Activated CD4-positive, alpha-beta memory T cell treated with anti-CD3 and anti-CD28 coated beads for 36 hours (primary cell): ENCODE measurements at regions not wholly inside any gene's neighbourhood (a gene's known extent, or its start where the extent isn't known, plus 50 kb on each side); places are given as distances from the start of the nearest gene placed in this dataset.

Experiments
- CTCF ChIA-PET: fragments of 350-600 bp; sonication (Branson Sonifier 250); formaldehyde crosslinking; loops from one replicate; lab custom pipeline; 2021; ENCODE audit warnings: antibody characterized with exemption, inconsistent platforms; lab: Charles Lee
- POLR2A ChIA-PET: fragments of 350-600 bp; sonication (Branson Sonifier 250); formaldehyde crosslinking; loops from one replicate; lab custom pipeline; 2021; ENCODE audit warnings: antibody characterized with exemption; lab: Charles Lee
- DNase-seq: peaks from one replicate; pipeline ENCODE4 v3.0.0-alpha.2; 2020
- H3K27ac Mint-ChIP-seq: one replicate; pipeline ENCODE4 v1.8.0; 2021; ENCODE audit warnings: mixed read lengths
- H3K27me3 Mint-ChIP-seq: one replicate; pipeline ENCODE4 v1.8.0; 2021; ENCODE audit warnings: mixed read lengths
- H3K36me3 Mint-ChIP-seq: one replicate; pipeline ENCODE4 v1.8.0; 2021; ENCODE audit warnings: mixed read lengths
- H3K4me1 Mint-ChIP-seq: one replicate; pipeline ENCODE4 v1.8.0; 2021; ENCODE audit warnings: low read depth, mixed read lengths
- H3K4me3 Mint-ChIP-seq: one replicate; pipeline ENCODE4 v1.8.0; 2021; ENCODE audit warnings: mild to moderate bottlenecking, mixed read lengths
- H3K9me3 Mint-ChIP-seq: one replicate; pipeline ENCODE4 v1.8.0; 2021; ENCODE audit warnings: mixed read lengths
- intact Hi-C: fragments of 100-400 bp; cut with micrococcal nuclease; formaldehyde crosslinking; loops from one replicate; pipeline ENCODE4 v1.15.1; 2023

DNA sequence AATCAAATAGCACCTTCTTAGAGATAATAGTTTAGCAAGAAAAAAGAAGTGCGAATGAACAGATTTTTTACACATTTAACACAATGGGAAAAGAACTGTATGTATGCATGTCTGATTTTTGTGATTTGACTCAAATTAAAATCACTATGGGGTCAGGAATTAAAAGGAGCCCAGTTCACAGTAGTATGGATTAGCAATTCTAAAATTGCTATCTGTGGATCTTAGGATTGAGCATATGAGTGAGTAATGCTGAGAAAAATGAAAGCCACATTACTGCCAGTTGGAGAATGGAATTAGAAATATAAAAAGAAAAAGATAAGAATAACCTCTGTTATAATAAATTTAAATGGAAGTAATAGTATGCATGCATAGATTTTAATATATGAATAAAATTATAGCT is 386.8 kb upstream of the PLSCR5 start:
- ChIA-PET CTCF (no interaction called here), POLR2A (no interaction called here)
- Mint-ChIP-seq H3K4me3 (no peak overlapping the region), H3K27me3 (no peaks in the 10 kb centered on the region), H3K4me1 (no peaks in the 10 kb centered on the region), H3K36me3 (no peaks in the 10 kb centered on the region), H3K27ac (no peak overlapping the region), H3K9me3 (peaks cover 14% of the 10 kb centered on the region)
- intact Hi-C loops: no loop called here
- DNase-seq: no peak

DNA sequence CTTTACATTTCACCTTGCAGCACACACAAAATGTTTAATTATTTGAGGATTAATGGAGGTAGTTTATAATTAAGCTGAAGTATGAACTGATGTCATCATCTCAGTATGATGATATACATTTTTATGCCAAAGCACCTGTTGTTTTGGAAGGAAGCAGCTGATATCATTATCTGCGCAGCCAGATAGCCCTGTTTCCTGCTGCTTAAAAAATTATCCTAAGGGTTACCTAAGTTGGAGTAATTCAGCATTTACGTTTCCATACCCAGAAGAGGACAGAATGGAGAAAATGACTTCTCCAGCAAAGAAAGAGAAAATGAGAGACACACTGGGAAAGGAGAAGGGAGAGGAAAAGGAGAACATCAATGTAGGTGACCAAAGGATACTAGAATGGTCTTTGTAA is 370.3 kb upstream of the PLSCR5 start:
- intact Hi-C loops: no loop called here
- H3K4me1 Mint-ChIP-seq: no peaks in the 10 kb centered on the region
- H3K27ac Mint-ChIP-seq: no peak overlapping the region
- H3K27me3 Mint-ChIP-seq: no peaks in the 10 kb centered on the region
- H3K36me3 Mint-ChIP-seq: no peaks in the 10 kb centered on the region
- no peak for DNase-seq
- ChIA-PET POLR2A (no interaction called here), CTCF (no interaction called here)
- no peak overlapping the region for H3K4me3 Mint-ChIP-seq
- peaks cover 12% of the 10 kb centered on the region for H3K9me3 Mint-ChIP-seq

- no peaks in the 10 kb centered on the region for H3K27me3 Mint-ChIP-seq
- H3K4me3 Mint-ChIP-seq: no peak overlapping the region
- DNase-seq: no peak
- intact Hi-C loops: no loop called here
- peaks cover 12% of the 10 kb centered on the region for H3K9me3 Mint-ChIP-seq
- no peak overlapping the region for H3K27ac Mint-ChIP-seq
- ChIA-PET POLR2A (no interaction called here), CTCF (no interaction called here)
- H3K4me1 Mint-ChIP-seq: no peaks in the 10 kb centered on the region
- H3K36me3 Mint-ChIP-seq: no peaks in the 10 kb centered on the region
These were observed 369.9 kb upstream of the PLSCR5 start for GRCh38 chr3:146975032-146975431.

DNA sequence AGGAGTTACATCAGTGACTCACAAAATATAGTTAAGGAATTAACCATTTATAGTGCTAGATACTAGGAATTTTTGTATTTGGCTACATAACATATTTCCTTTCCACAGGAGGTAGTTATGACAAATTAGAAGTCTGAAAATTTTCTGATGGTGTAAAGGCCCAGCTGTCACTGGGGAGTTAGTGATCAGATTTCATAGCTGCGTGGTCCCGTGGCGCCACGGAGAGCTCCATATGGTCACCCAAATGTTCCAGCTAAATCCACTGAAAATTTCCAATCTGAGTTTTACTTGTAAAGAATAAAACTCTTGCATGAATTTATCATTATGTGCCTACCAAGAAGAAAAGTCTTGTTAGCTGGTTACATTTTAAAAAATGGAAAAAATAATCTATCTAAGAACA is 368.9 kb upstream of the PLSCR5 start:
- no peak overlapping the region for H3K4me3 Mint-ChIP-seq

GRCh38 chr3:146972726-146973125 is 367.6 kb upstream of the PLSCR5 start:
- Mint-ChIP-seq H3K4me3 (no peak overlapping the region), H3K27ac (no peak overlapping the region), H3K9me3 (peaks cover 10% of the 10 kb centered on the region), H3K36me3 (no peaks in the 10 kb centered on the region), H3K27me3 (no peaks in the 10 kb centered on the region), H3K4me1 (no peaks in the 10 kb centered on the region)
- ChIA-PET POLR2A (no interaction called here), CTCF (no interaction called here)
- intact Hi-C loops: no loop called here
- no peak for DNase-seq

More for the DNA sequence above, 368.9 kb upstream of the PLSCR5 start:
- H3K36me3 Mint-ChIP-seq: no peaks in the 10 kb centered on the region
- peaks cover 10% of the 10 kb centered on the region for H3K9me3 Mint-ChIP-seq
- CTCF ChIA-PET: no interaction called here
- H3K4me1 Mint-ChIP-seq: no peaks in the 10 kb centered on the region
- H3K27me3 Mint-ChIP-seq: no peaks in the 10 kb centered on the region
- H3K27ac Mint-ChIP-seq: no peak overlapping the region
- intact Hi-C loops: no loop called here
- POLR2A ChIA-PET: no interaction called here
- DNase-seq: no peak

GRCh38 chr3:146970236-146970635 is 365.1 kb upstream of the PLSCR5 start:
- no peak for DNase-seq
- POLR2A ChIA-PET: no interaction called here
- CTCF ChIA-PET: no interaction called here
- intact Hi-C loops: no loop called here
- H3K4me3 Mint-ChIP-seq: no peak overlapping the region
- H3K4me1 Mint-ChIP-seq: no peaks in the 10 kb centered on the region
- no peaks in the 10 kb centered on the region for H3K36me3 Mint-ChIP-seq
- H3K9me3 Mint-ChIP-seq: peaks cover 4% of the 10 kb centered on the region
- no peak overlapping the region for H3K27ac Mint-ChIP-seq
- H3K27me3 Mint-ChIP-seq: no peaks in the 10 kb centered on the region

DNA sequence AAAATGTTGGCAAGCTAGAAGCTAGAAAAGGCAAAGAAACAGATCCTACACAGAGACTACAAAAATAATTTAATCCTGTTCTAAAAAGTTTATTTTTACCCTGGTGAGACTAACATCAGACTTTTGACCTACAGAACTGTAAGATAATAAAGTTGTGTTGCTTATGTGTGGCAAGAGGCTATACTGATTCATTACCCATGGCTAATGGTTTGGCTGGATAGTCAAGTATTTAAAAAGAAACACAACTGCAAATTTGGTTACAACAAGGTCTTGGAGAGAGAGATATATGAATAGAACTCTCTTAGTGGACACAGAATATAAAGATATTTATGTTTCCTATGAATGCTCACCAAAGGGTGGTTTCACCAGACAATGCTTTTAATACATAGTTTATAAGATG is 364.2 kb upstream of the PLSCR5 start:
- POLR2A ChIA-PET: no interaction called here
- Mint-ChIP-seq H3K9me3 (peaks cover 4% of the 10 kb centered on the region), H3K4me3 (no peak overlapping the region), H3K4me1 (no peaks in the 10 kb centered on the region), H3K36me3 (no peaks in the 10 kb centered on the region), H3K27ac (no peak overlapping the region), H3K27me3 (no peaks in the 10 kb centered on the region)
- no peak for DNase-seq
- intact Hi-C loops: no loop called here
- CTCF ChIA-PET: no interaction called here

DNA sequence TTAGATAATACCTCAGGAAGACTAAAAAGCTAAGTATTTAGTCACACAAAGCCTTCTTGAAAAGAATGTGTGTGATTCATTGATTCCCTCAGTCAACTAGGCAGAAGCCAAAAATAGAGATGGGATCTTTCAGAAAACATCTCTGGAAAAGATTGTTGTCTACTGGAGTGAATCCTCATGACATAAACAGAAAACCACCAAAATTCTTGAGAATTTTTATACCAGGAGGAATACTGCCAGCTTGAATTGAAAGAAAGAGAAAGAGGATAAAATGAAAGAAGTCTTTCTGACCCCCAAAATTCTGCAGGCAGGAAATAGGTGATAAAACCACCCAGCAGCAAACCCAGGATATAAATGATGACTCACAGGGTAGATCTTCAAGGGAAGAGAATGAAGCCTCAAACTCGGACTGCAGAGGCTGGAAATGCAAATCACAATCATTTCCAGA is 363.1 kb upstream of the PLSCR5 start:
- DNase-seq: no peak
- H3K27ac Mint-ChIP-seq: no peak overlapping the region
- ChIA-PET POLR2A (no interaction called here), CTCF (no interaction called here)
- H3K27me3 Mint-ChIP-seq: no peaks in the 10 kb centered on the region
- intact Hi-C loops: no loop called here
- no peaks in the 10 kb centered on the region for H3K4me1 Mint-ChIP-seq
- H3K9me3 Mint-ChIP-seq: peaks cover 6% of the 10 kb centered on the region
- H3K4me3 Mint-ChIP-seq: no peak overlapping the region
- no peaks in the 10 kb centered on the region for H3K36me3 Mint-ChIP-seq

DNA sequence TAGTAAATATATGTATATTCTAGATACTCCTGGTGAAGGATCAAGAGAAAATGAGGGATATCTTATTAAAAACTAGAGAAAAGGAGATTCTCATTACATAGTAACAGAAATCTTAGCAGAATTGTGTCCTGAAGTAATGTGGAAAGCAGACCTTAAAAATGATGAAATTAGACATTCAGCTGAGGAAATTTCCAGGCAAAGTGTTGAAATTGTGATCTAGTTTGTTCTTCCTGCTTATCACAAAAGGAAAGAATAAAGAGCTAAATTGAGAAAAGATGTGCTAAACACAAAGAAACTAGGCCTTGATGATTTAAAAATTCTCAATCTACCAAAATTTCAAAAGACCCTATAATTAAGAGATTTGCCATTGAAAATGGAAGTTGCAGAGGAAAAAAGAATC is 362.6 kb upstream of the PLSCR5 start:
- H3K36me3 Mint-ChIP-seq: no peaks in the 10 kb centered on the region
- H3K27me3 Mint-ChIP-seq: no peaks in the 10 kb centered on the region
- ChIA-PET POLR2A (no interaction called here), CTCF (no interaction called here)
- H3K9me3 Mint-ChIP-seq: peaks cover 9% of the 10 kb centered on the region
- no peaks in the 10 kb centered on the region for H3K4me1 Mint-ChIP-seq
- intact Hi-C loops: no loop called here
- H3K27ac Mint-ChIP-seq: no peak overlapping the region
- no peak for DNase-seq
- no peak overlapping the region for H3K4me3 Mint-ChIP-seq

DNA sequence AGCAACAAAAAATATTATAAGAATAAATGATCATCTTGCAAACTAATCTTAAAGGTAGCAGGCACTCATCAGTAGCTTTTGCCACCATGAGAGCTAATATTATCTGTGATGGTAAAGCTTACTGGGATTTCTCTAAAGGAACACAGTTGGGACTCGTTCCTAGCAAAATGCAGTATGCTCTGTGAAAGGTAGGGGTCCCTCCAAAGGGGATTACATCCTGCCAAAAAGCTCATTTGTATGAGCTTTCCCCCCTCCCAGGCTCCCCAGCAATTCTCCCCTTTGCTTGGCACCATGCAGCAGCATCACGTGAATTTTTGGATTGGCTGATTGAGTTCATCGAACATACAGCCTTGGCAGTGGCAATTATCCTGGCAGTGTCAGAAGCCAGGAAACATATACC is 361.0 kb upstream of the PLSCR5 start:
- H3K27ac Mint-ChIP-seq: no peak overlapping the region
- intact Hi-C loops: no loop called here
- H3K36me3 Mint-ChIP-seq: no peaks in the 10 kb centered on the region
- ChIA-PET CTCF (no interaction called here), POLR2A (no interaction called here)
- H3K4me3 Mint-ChIP-seq: no peak overlapping the region
- H3K27me3 Mint-ChIP-seq: no peaks in the 10 kb centered on the region
- peaks cover 9% of the 10 kb centered on the region for H3K9me3 Mint-ChIP-seq
- DNase-seq: no peak
- H3K4me1 Mint-ChIP-seq: no peaks in the 10 kb centered on the region

- Mint-ChIP-seq H3K27ac (no peak overlapping the region), H3K4me1 (no peaks in the 10 kb centered on the region), H3K36me3 (no peaks in the 10 kb centered on the region), H3K27me3 (no peaks in the 10 kb centered on the region), H3K9me3 (peaks cover 3% of the 10 kb centered on the region), H3K4me3 (no peak overlapping the region)
- intact Hi-C loops: no loop called here
- ChIA-PET POLR2A (no interaction called here), CTCF (no interaction called here)
- DNase-seq: no peak
These were observed 348.4 kb upstream of the PLSCR5 start for GRCh38 chr3:146953511-146953981.

- intact Hi-C loops: no loop called here
- ChIA-PET CTCF (no interaction called here), POLR2A (no interaction called here)
- H3K36me3 Mint-ChIP-seq: no peaks in the 10 kb centered on the region
- H3K9me3 Mint-ChIP-seq: peaks cover 3% of the 10 kb centered on the region
- no peaks in the 10 kb centered on the region for H3K27me3 Mint-ChIP-seq
- no peak for DNase-seq
- H3K4me1 Mint-ChIP-seq: no peaks in the 10 kb centered on the region
- no peak overlapping the region for H3K4me3 Mint-ChIP-seq
- H3K27ac Mint-ChIP-seq: no peak overlapping the region
These were observed 343.8 kb upstream of the PLSCR5 start for GRCh38 chr3:146948985-146949384.

DNA sequence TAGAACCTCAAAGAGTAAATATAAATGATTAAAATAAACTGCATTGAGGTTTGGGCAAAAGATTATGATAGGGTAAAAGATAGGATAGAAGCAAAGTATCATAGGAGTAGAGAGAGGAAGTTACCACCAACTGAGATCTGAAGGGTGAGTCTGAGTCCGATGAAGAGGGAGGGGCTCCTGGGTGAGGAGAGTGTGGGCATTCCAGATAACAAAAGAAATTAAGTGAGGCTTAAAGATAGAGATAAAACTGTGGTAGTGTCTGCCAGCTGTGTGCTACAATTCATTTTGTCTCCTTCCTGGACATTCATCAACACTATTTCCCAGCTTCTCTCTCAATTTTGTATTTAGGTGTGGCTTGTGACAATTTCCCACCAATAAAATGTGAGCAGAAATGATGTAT is 343.0 kb upstream of the PLSCR5 start:
- ChIA-PET POLR2A (no interaction called here), CTCF (no interaction called here)
- Mint-ChIP-seq H3K36me3 (no peaks in the 10 kb centered on the region), H3K9me3 (peaks cover 3% of the 10 kb centered on the region), H3K4me3 (no peak overlapping the region), H3K27ac (no peak overlapping the region), H3K27me3 (no peaks in the 10 kb centered on the region), H3K4me1 (no peaks in the 10 kb centered on the region)
- intact Hi-C loops: no loop called here
- DNase-seq: no peak

DNA sequence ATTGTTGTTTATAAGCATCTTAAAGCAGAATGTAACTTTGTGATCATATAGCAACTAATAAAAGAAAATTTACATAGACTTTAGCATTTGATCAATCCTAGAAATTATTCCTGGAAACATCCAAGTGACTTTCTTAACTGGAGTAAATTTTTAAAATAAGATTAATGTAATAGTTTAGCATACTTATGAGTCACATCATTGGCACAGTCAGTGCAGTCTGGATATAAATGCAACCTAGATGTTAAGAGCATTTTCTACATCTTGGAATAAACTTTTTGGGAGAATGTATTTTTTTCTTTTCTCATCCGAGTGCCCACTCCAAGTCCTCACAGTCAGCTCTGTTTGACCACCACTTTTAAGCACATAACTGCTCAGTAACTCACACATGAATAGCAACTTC is 324.6 kb upstream of the PLSCR5 start:
- H3K36me3 Mint-ChIP-seq: no peaks in the 10 kb centered on the region
- DNase-seq: no peak
- H3K27me3 Mint-ChIP-seq: no peaks in the 10 kb centered on the region
- H3K27ac Mint-ChIP-seq: no peak overlapping the region
- H3K4me3 Mint-ChIP-seq: no peak overlapping the region
- no peaks in the 10 kb centered on the region for H3K4me1 Mint-ChIP-seq
- peaks cover 6% of the 10 kb centered on the region for H3K9me3 Mint-ChIP-seq
- CTCF ChIA-PET: no interaction called here
- POLR2A ChIA-PET: no interaction called here
- intact Hi-C loops: no loop called here
